Bone marrow (tissue), 2 donors: ENCODE measurements at regions not wholly inside any gene's neighbourhood (a gene's known extent, or its start where the extent isn't known, plus 50 kb on each side); places are given as distances from the start of the nearest gene placed in this dataset.
"Not testable (repeated sequence)": the region's sequence is repeated elsewhere in the genome, so short reads cannot be mapped to it uniquely, and the experiment has no call there.

Source experiments
- DNase-seq, 2 donors: peaks; one replicate each; lab custom pipeline; 2025; lab: John Stamatoyannopoulos, UW

- no peak for DNase-seq
Measured at GRCh38 chr6:170198298-170198697, 92.6 kb downstream of the DLL1 start.

GRCh38 chr6:170193326-170193821 lies 97.5 kb downstream of the DLL1 start:
- DNase-seq: no peak

DNA sequence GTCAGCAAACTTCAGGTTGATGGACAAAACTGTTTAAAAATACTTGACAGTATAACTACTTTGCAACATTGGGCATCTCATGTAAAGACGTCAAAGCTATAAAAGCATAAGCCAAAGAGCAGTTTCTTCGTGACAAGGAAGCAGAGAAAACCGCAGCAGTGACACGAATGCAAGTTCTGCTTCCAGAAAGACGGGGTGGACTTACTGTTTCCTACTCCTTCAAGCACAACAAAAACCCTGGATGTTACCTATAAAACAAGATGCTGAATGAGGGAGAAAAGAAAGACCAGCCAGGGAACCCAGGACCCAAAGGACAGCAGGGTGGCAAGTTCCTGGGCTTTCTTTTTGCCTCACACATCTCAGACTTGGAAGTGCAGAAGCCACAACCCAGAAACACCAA lies 98.0 kb downstream of the DLL1 start:
- DNase-seq: no peak

DNA sequence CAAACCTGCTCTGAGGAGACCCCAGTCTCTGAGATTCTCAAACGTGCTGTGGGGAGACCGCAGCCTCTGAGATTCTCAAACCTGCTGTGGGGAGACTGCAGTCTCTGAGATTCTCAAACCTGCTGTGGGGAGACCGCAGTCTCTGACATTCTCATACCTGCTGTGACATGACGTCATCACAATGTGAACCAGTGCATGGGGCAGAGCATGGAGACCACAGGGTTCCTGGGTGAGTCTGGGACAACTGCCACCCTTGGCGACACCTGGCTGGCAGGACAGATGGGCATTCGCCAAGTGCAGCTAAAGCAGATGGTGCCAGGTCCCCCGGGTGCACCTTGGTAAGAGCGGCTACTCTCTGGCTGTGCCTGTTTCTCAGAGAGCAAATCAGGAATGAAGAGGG lies 98.8 kb downstream of the DLL1 start:
- DNase-seq: not testable (repeated sequence)

DNA sequence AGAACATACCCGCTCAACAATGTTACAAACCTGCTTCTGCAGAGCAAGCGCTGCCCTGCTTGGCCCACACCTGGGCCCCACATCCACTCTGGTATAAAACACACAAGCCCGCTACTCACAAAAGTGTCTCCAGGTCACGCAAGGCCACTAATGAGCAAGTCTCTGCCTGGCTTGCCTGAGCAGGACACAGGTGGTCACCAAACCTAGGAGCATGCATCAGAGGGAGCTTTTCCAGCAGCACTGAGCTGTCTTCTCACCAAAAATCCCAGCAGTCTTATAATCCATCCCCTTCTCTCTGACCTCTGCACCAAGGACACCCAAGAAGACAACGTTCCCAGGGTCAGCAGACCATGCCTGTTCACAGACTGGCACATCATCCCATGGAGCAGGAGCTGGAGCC lies 100.8 kb downstream of the DLL1 start:
- no peak for DNase-seq

DNA sequence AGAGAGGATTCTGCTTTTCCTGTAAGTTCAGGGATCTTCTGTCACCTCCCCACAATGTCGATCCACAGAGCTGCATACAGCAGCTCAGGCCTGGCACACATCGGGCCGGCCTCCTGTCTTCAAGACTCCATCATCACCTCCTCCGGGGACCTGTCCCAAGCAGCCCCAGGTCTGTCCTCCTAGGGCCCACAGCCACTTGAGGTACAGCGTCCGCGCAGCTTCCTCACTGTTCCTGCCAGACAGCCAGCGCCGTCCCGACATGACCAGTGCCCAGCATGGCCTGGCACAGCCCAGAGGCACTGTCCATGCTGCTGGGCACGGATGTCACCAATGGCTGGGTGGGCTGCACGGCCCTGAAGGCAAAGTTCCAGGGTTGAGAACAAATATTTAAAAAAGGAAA lies 101.6 kb downstream of the DLL1 start:
- DNase-seq: no peak

- no peak for DNase-seq
Measured at GRCh38 chr6:170188571-170189001, 102.3 kb downstream of the DLL1 start.

- no peak for DNase-seq
Measured at GRCh38 chr6:170187669-170188566, 103.0 kb downstream of the DLL1 start.

GRCh38 chr6:170186941-170187668 lies 103.8 kb downstream of the DLL1 start:
- no peak for DNase-seq

DNA sequence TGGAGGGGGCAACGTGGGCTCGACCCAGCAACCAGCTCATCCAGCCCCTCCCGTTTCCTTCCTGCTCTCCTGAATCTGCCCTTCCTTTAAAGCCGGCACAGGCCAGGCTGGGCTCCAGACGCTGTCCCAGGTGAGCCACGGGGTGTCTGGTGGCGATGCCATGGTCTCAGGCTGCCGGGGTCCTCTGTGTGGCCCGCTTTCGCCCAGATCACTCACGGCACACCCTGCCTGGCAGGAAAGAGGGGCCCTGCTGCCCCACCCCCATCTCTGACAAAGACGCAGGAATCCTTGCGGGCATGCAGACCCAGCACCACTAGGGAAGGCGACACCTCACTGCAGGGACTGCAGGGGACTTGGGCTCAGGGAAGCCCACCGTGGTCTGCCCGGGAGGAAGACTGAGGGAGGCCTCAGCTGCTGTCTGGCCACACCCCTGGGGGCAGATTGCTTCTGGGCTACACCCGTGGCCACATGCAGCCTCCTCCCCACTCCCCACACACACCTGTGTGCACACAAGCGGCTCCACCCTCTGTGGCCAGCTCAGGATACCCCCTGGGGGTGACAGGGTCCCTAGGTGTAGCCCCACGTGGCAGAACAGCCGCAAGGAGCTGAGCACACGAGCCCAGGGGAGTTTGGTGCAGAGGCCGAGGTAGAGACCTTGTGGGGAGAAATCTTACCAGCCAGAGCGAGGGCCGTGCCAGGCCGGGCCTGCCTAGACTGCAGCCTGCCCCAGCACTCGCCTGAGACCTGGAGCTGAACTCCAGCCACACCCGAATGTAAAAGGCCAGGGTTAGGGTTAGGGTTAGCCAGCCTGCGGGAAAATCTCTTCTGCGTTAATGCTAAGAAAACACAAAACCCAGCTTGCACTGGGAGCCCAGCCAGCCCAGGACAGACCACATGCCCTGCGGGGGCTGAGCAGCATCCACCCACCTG lies 104.6 kb downstream of the DLL1 start:
- no peak for DNase-seq

- DNase-seq: no peak
Measured at GRCh38 chr6:170185175-170185978, 105.5 kb downstream of the DLL1 start.

- DNase-seq: peak in 1 of 2 donors; percentile 46
Measured at GRCh38 chr6:170184316-170184715, 106.6 kb downstream of the DLL1 start.

DNA sequence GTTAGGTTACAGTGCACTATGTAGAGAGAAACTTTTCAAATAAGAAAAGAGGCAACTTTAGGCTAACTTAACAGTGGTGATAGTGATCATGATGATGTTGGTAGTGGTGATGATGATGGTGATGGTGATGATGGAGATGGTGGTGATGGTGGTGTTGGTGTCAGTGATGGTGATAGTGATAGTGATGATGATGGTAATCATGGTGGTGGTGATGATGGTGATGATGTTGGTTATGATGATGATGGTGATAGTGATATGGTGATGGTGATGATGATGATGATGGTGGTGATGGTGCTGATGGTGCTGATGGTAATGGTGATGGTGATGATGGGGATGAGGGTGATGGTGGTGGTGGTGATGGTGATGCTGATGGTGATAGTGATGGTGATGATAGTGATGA lies 107.4 kb downstream of the DLL1 start:
- no peak for DNase-seq

- DNase-seq: no peak
Measured at GRCh38 chr6:170182781-170183120, 108.1 kb downstream of the DLL1 start.

DNA sequence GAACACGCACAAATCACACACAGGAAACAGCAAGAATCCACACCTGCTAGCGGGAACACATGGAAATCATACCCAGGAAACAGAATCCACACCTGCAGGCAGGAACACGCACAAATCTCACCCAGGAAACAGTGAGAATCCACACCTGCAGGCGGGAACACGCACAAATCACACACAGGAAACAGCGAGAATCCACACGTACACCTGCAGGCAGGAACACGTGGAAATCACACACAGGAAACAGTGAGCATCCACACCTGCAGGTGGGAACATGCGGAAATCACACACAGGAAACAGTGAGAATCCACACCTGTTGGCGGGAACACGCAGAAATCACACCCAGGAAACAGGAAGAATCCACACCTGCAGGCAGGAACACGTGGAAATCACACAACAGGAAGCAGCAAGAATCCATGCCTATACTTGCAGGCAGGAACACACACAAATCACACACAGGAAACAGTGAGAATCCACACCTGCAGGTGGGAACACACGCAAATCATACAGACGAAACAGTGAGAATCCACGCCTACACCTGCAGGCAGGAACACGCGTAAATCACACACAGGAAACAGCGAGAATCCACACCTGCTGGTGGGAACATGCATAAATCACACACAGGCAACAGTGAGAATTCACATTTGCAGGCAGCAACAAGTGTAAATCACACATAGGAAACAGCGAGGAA lies 108.6 kb downstream of the DLL1 start:
- no peak for DNase-seq

GRCh38 chr6:170181338-170181690 lies 109.6 kb downstream of the DLL1 start:
- DNase-seq: no peak

- DNase-seq: no peak
Measured at GRCh38 chr6:170180671-170181337, 110.1 kb downstream of the DLL1 start.

DNA sequence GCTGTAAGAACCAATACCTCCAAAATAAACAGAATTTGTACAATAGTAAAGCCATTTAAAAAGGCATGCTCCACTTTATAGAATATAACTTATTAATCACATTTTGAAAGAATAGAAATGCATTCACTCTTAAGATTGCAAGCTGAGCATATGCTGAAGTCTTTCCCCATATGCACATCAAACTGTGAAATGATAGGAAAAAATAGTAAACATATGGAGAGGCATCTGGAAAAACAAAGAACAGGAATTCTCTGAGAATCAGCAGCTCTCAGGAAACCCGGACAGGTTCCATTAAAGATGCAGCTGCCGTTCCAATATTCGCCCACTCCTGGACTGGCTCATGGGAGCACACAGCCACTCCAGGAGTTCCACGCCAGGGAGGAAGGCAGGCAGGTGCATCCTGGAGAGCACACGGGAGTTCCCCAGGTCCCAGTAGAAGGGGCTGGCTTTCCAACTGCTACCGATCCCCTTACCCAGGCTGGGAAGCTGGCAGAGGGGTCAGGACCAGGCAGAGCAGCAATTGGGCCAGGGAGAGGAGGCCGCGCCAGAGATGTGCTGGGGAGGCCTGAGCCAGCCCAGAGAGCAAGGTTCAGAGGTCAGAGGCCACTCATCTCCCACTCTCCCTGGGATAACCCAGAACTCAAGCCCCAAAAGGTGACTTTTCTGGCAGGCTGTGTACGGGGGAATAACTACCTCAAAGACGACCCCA lies 111.1 kb downstream of the DLL1 start:
- no peak for DNase-seq
